T-helper 2 cell treated with Interferon-gamma antibody and Interleukin-4, amounts not matched to agents 5 μg/mL and 100 μg/mL, for 36 hours (primary cell): ENCODE measurements at regions not wholly inside any gene's neighbourhood (a gene's known extent, or its start where the extent isn't known, plus 50 kb on each side); places are given as distances from the start of the nearest gene placed in this dataset.

Experiments used
- DNase-seq: peaks from one replicate; pipeline ENCODE4 v3.0.0; 2021; ENCODE audit warnings: low spot score
- H3K27ac Mint-ChIP-seq: one replicate; pipeline ENCODE4 v1.8.0; 2021; ENCODE audit warnings: mild to moderate bottlenecking, mixed read lengths
- H3K27me3 Mint-ChIP-seq: one replicate; pipeline ENCODE4 v1.8.0; 2021; ENCODE audit warnings: low read depth, mixed read lengths
- H3K36me3 Mint-ChIP-seq: one replicate; pipeline ENCODE4 v1.8.0; 2021; ENCODE audit warnings: low read depth, mixed read lengths
- H3K4me1 Mint-ChIP-seq: one replicate; pipeline ENCODE4 v1.8.0; 2021; ENCODE audit warnings: low read depth, mixed read lengths
- H3K4me3 Mint-ChIP-seq: one replicate; pipeline ENCODE4 v1.8.0; 2022; ENCODE audit warnings: mild to moderate bottlenecking, moderate library complexity, mixed read lengths
- H3K9me3 Mint-ChIP-seq: one replicate; pipeline ENCODE4 v1.8.0; 2021; ENCODE audit warnings: mixed read lengths

- no peak for DNase-seq
- H3K4me3 Mint-ChIP-seq = no peak overlapping the region
- H3K4me1 Mint-ChIP-seq = no peaks in the 10 kb centered on the region
- peaks cover 3% of the 10 kb centered on the region for H3K9me3 Mint-ChIP-seq
- H3K27me3 Mint-ChIP-seq = peaks cover 23% of the 10 kb centered on the region
- H3K27ac Mint-ChIP-seq = no peak overlapping the region
- H3K36me3 Mint-ChIP-seq = no peaks in the 10 kb centered on the region
Observed at GRCh38 chr17:56648321-56648720, 54.8 kb downstream of the NOG start.

- H3K27ac Mint-ChIP-seq = no peak overlapping the region
- no peak overlapping the region for H3K4me3 Mint-ChIP-seq
- H3K27me3 Mint-ChIP-seq = peaks cover 25% of the 10 kb centered on the region
- H3K9me3 Mint-ChIP-seq = peaks cover 3% of the 10 kb centered on the region
- H3K36me3 Mint-ChIP-seq = no peaks in the 10 kb centered on the region
- peaks cover 2% of the 10 kb centered on the region for H3K4me1 Mint-ChIP-seq
- no peak for DNase-seq
Observed at GRCh38 chr17:56648806-56649205, 55.3 kb downstream of the NOG start.

GRCh38 chr17:56652628-56653027, 59.1 kb downstream of the NOG start:
- Mint-ChIP-seq H3K4me1 (peaks cover 3% of the 10 kb centered on the region), H3K27me3 (peaks cover 21% of the 10 kb centered on the region), H3K9me3 (peaks cover 3% of the 10 kb centered on the region), H3K4me3 (no peak overlapping the region), H3K36me3 (no peaks in the 10 kb centered on the region), H3K27ac (no peak overlapping the region)
- DNase-seq = no peak

- Mint-ChIP-seq H3K27ac (no peak overlapping the region), H3K4me1 (peaks cover 3% of the 10 kb centered on the region), H3K9me3 (peaks cover 3% of the 10 kb centered on the region), H3K36me3 (no peaks in the 10 kb centered on the region), H3K27me3 (peaks cover 26% of the 10 kb centered on the region), H3K4me3 (no peak overlapping the region)
- peak; percentile 45 for DNase-seq
Observed at GRCh38 chr17:56653877-56654276, 60.4 kb downstream of the NOG start.

- H3K4me1 Mint-ChIP-seq = peaks cover 3% of the 10 kb centered on the region
- H3K9me3 Mint-ChIP-seq = peaks cover 3% of the 10 kb centered on the region
- no peak for DNase-seq
- peaks cover 34% of the 10 kb centered on the region for H3K27me3 Mint-ChIP-seq
- H3K36me3 Mint-ChIP-seq = no peaks in the 10 kb centered on the region
- H3K27ac Mint-ChIP-seq = no peak overlapping the region
- no peak overlapping the region for H3K4me3 Mint-ChIP-seq
Observed at GRCh38 chr17:56656701-56657327, 63.3 kb downstream of the NOG start.

- peaks cover 2% of the 10 kb centered on the region for H3K4me1 Mint-ChIP-seq
- H3K27me3 Mint-ChIP-seq = peaks cover 36% of the 10 kb centered on the region
- no peaks in the 10 kb centered on the region for H3K9me3 Mint-ChIP-seq
- H3K27ac Mint-ChIP-seq = no peak overlapping the region
- H3K4me3 Mint-ChIP-seq = no peak overlapping the region
- H3K36me3 Mint-ChIP-seq = no peaks in the 10 kb centered on the region
- DNase-seq = no peak
Observed at GRCh38 chr17:56658648-56659047, 65.1 kb downstream of the NOG start.

GRCh38 chr17:56659622-56660021, 66.1 kb downstream of the NOG start:
- Mint-ChIP-seq H3K9me3 (no peaks in the 10 kb centered on the region), H3K4me1 (no peaks in the 10 kb centered on the region), H3K27ac (no peak overlapping the region), H3K4me3 (no peak overlapping the region), H3K27me3 (peaks cover 37% of the 10 kb centered on the region), H3K36me3 (no peaks in the 10 kb centered on the region)
- DNase-seq = no peak

GRCh38 chr17:56661906-56662305, 68.4 kb downstream of the NOG start:
- H3K27me3 Mint-ChIP-seq = peaks cover 40% of the 10 kb centered on the region
- no peak for DNase-seq
- H3K4me1 Mint-ChIP-seq = no peaks in the 10 kb centered on the region
- H3K9me3 Mint-ChIP-seq = no peaks in the 10 kb centered on the region
- H3K36me3 Mint-ChIP-seq = no peaks in the 10 kb centered on the region
- no peak overlapping the region for H3K27ac Mint-ChIP-seq
- H3K4me3 Mint-ChIP-seq = no peak overlapping the region

GRCh38 chr17:56665864-56666263, 72.4 kb downstream of the NOG start:
- Mint-ChIP-seq H3K36me3 (no peaks in the 10 kb centered on the region), H3K27ac (no peak overlapping the region), H3K9me3 (no peaks in the 10 kb centered on the region), H3K4me1 (no peaks in the 10 kb centered on the region), H3K27me3 (peaks cover 42% of the 10 kb centered on the region), H3K4me3 (no peak overlapping the region)
- no peak for DNase-seq

GRCh38 chr17:56667925-56668458, 74.5 kb downstream of the NOG start:
- Mint-ChIP-seq H3K9me3 (no peaks in the 10 kb centered on the region), H3K27me3 (peaks cover 52% of the 10 kb centered on the region), H3K27ac (no peak overlapping the region), H3K4me3 (no peak overlapping the region), H3K36me3 (no peaks in the 10 kb centered on the region), H3K4me1 (no peaks in the 10 kb centered on the region)
- DNase-seq = no peak

GRCh38 chr17:56672195-56672594, 78.7 kb downstream of the NOG start:
- H3K27me3 Mint-ChIP-seq = peaks cover 57% of the 10 kb centered on the region
- peaks cover 7% of the 10 kb centered on the region for H3K4me1 Mint-ChIP-seq
- no peak overlapping the region for H3K27ac Mint-ChIP-seq
- H3K36me3 Mint-ChIP-seq = no peaks in the 10 kb centered on the region
- H3K9me3 Mint-ChIP-seq = no peaks in the 10 kb centered on the region
- no peak for DNase-seq
- H3K4me3 Mint-ChIP-seq = no peak overlapping the region

- no peaks in the 10 kb centered on the region for H3K9me3 Mint-ChIP-seq
- peaks cover 14% of the 10 kb centered on the region for H3K4me1 Mint-ChIP-seq
- no peaks in the 10 kb centered on the region for H3K36me3 Mint-ChIP-seq
- H3K27me3 Mint-ChIP-seq = peaks cover 42% of the 10 kb centered on the region
- H3K4me3 Mint-ChIP-seq = no peak overlapping the region
- DNase-seq = no peak
- H3K27ac Mint-ChIP-seq = no peak overlapping the region
Observed at GRCh38 chr17:56674401-56674925, 81.0 kb downstream of the NOG start.

- Mint-ChIP-seq H3K27ac (no peak overlapping the region), H3K36me3 (no peaks in the 10 kb centered on the region), H3K27me3 (peaks cover 36% of the 10 kb centered on the region), H3K9me3 (no peaks in the 10 kb centered on the region), H3K4me1 (peaks cover 24% of the 10 kb centered on the region), H3K4me3 (no peak overlapping the region)
- no peak for DNase-seq
Observed at GRCh38 chr17:56675876-56676660, 82.6 kb downstream of the NOG start.

GRCh38 chr17:56676810-56677209, 83.3 kb downstream of the NOG start:
- Mint-ChIP-seq H3K4me3 (no peak overlapping the region), H3K36me3 (no peaks in the 10 kb centered on the region), H3K27me3 (peaks cover 34% of the 10 kb centered on the region), H3K27ac (no peak overlapping the region), H3K9me3 (no peaks in the 10 kb centered on the region), H3K4me1 (peaks cover 24% of the 10 kb centered on the region)
- DNase-seq = no peak
